Hematopoietic multipotent progenitor cell (in vitro differentiated cells): ENCODE measurements at regions not wholly inside any gene's neighbourhood (a gene's known extent, or its start where the extent isn't known, plus 50 kb on each side); places are given as distances from the start of the nearest gene placed in this dataset.
A peak's percentile ranks its signal among the peaks of the same experiment; 100 is the strongest.

Source experiments
- DNase-seq, 3 donors: peaks; one replicate each; pipeline ENCODE4 v3.0.0-alpha.2; 2011 to 2015; ENCODE audit warnings: low read depth in 2 of 3, low spot score in 2 of 3

DNA sequence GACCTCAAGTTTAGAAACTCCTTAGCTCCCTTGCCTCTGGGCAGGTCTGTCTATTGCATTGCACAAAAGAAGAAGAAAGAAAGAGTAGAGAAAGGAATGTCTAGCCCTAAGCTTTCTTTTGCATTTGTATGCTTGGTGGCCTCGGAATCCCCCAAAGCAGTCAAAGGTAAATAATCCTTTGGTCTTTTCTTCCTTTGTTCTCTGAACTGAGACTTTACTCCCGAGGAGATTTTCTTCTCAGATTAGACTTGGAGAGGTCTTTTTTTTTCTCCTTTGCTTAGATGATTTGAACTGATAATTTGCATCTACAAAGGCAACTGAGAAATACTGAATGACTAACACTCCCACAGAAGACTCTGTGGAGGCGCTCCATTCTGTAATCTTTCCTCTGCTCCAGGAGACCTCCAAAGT is 93.2 kb downstream of the AKR1D1 start:
- DNase-seq: no peak

DNA sequence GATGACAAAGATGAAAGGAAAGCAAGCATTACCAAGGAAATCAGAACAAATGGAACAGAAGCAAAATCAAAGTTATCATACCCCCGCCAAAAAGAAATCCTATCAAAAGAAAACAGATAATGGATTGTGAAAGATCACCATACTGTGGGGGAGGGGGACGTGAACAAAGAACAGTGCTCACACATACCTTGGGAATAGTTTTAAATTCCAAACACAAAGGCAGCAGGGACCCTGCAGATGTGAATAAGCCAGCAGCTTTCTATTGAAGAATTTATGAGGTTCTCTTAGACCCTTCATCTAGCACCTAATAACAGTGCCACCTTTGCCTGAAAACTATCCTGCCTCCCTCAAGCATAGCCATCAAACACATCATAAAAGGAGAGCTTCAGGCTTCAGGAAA is 94.0 kb downstream of the AKR1D1 start:
- DNase-seq: no peak

DNA sequence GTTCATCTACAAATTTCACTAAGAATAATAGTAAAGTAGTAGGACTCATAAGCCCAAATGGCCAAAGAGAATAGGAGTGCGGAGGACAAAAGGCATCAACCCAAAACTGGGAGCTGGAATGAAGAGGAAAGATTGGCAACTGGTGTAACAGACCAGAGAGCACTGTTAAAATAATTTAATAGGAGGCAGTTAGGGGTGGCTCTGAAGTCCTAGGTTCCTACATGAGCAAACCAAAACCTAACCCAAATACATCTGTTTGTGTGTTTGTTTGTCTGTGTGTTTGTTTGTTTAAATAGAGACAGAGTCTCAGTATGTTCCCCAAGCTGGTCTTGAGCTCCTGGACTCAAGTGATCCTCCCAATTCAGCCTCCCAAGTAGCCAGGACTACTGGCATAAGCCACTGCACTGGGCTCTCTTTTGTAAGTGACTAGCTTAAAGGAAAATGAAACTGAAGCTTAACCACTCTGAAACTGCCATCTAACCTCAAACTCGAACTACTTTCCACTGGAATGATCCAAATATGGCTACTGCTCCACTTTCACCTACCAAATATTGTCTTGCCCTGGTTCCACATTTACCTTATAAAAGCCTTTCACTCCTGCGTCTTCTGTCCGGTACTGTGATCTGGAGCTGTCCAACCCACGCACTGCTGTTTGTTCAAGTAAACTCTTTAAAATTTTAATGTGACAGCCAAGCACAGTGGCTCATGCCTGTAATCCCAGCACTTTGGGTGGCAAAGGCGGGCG is 94.9 kb downstream of the AKR1D1 start:
- no peak for DNase-seq

DNA sequence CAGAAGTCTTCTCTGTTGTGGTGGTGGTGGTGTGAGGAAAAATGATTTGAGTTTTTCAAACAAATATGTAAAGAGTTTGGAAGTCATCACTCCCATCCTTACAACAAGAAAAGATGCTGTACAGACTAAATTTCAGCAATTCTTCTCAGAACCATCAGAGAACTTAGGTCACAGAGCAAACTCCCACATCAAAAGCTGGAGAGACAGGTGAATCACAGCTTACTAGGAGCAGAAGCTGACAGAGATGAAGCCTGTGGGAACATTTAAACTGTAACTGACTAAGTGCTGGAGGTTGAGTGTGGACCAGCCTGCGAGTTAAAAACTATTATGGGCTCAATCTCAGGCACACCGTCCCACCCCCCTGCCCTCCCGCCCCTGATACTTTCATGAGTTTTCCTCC is 97.3 kb downstream of the AKR1D1 start:
- no peak for DNase-seq

DNA sequence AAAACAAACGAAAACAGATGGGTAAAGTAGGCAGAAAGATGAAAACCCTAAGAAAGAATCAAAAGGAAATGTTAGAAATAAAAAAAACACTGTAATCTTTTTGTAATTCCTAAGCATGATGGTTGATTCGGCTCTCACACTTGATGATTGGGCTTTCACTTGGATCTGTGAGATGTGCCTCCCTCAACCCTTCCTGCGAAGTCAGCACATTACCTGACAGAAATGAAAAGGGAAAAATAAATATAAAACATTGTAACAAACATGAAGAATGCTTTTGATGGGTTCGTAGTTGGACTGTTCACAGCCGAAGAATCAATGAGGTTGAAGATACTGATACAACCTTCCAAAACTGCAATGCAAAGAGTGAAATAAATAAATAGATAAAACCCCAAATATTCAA is 99.8 kb downstream of the AKR1D1 start:
- no peak for DNase-seq

DNA sequence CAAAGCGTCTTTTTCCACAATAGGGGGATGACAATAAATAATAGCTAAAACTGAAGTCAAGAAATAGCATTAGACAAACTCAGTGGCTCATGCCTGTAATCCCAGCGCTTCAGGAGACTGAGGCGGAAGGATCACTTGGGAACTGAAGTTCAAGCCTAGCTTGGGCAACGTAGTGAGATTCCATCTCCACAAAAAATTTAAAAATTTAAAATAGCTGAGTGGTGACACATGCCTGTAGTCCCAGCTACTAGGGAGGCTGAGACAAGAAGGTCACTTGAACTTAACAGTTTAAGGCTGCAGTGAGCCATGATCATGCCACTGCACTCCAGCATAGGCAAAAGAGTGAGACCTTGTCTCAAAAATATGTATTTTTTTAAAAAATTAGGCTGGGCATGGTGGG is 107.9 kb downstream of the AKR1D1 start:
- no peak for DNase-seq

DNA sequence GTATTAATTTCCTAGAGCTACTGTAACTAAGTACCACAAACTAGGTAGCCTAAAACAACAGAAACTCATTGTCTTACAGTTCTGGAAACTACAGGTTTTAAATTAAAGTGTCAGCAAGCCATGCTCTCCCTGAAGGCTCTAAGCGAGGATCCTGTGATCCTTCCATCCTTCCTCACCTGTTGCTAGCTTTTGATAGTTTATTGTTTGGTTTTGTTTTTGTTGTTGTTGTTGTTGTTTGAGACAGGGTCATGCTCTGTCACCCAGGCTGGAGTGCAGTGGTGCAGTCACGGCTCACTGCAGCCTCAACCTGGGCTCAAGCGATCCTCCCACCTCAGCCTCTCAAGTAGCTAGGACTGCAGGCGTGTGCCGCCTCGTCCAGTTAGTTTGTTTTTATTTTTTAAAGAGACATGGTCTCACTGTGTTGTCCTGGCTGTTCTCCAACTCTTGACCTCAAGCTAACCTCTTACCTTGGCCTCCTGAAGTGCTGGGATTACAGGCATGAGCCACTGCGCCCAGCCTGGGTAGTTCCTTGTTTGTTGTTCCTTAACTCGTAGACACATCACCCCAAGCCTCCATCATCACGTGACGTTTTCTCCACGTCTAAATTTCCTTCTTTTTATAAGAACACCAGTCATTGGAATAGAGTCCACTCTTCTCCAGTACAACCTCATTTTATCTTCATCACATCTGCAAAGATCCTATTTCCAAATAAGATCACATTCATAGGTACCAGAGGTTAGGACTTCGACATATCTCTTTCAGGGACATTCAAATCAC is 109.1 kb downstream of the AKR1D1 start:
- DNase-seq: no peak

DNA sequence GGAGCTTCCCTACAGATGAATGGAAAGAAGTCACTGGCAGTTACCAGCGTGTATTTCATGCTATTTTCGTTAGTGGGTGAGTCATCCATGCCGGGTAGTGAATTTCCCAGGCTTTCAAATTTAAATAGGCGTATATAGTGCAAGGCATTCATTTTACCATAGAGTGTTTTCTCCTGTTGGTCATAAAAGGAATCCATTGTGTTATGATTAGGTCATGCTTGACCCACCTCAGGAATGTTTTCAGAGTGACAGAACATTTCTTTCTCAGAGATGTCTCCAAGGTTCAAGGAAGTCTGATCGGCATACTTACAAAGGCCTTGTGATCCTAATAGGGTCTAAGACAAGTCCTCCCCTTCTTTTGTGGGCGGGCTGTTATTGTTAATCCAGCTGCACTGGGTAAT is 110.7 kb downstream of the AKR1D1 start:
- DNase-seq: no peak

DNA sequence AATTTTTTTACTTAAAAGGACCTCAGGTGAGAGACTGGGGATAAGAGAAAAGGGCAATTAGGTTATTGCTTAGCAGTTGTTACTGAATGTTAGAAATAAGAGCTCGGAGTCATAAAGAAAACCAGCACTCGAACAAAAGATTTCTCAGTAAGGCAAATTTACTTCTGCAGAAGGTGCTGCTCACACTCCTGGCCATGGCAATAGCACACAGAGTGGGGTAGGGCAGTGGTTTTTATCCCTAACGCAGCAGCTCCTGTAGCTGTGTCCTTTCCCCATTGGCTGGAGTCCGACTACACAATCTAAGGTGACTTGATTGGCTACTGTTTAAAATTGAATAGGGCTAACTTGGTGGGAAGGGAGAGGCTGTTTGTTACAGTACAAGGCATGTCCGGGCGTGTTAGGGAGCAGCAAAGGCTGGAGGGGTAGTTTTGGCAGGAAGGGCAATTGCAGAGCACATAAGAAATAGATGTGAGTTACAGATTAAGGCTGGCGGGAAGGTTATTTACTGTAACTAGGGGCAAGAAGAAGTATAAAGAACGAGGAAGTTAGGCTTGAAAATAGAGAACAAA is 112.1 kb downstream of the AKR1D1 start:
- no peak for DNase-seq

DNA sequence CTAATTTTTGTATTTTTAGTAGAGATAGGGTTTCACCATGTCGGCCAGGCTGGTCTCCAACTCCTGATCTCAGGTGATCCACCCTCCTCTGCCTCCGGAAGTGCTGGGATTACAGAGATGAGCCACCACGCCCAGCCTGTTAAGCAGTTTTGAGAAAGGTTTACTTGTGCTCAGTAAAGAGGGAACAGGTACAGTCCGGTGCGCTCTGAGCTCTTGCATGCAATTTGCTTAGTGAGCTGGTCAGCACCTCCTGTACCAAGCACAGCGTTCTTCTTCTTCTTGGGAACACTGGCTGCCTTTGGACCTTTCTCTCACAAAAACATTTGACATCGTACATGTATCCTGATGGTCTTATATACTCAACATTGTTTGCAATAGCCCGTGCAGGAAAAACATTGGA is 118.3 kb downstream of the AKR1D1 start:
- DNase-seq: no peak

DNA sequence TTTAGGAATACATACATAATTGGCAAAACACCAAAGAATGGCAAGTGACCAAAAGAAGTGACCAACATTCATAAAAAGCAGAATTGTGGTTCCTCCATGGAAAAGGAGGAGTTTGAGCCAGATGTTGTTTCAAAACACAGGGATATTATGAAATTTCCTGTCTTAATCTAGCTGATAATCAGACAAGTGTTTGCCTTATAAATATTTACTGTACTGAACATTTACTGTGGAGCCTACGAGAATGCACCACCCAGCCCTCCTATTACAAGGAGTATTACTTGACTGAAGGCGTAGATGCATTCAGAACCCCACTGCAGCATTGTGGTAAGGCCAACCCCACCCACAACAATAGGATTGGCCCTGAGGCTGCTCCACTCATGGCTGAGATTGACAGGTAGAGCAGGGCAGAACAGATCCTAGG is 118.9 kb downstream of the AKR1D1 start:
- no peak for DNase-seq

DNA sequence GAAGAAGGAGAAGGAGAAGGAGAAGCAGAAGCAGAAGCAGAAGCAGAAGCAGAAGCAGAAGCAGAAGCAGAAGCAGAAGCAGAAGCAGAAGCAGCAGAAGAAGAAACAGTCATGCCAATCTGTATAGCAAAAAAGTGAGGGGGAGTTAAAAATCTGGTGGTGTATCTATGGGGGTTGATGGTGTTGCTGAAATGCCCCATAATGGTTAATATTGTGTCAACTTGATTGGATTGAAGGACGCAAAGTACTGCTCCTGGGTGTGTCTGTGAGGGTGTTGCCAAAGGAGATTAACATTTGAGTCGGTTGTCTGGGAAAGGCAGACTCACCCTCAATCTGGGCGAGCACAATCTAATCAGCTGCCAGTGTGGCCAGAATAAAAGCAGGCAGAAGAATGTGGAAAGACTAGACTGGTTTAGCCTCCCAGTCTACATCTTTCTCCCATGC is 120.3 kb downstream of the AKR1D1 start:
- peak in 1 of 3 donors; percentile 34 for DNase-seq

DNA sequence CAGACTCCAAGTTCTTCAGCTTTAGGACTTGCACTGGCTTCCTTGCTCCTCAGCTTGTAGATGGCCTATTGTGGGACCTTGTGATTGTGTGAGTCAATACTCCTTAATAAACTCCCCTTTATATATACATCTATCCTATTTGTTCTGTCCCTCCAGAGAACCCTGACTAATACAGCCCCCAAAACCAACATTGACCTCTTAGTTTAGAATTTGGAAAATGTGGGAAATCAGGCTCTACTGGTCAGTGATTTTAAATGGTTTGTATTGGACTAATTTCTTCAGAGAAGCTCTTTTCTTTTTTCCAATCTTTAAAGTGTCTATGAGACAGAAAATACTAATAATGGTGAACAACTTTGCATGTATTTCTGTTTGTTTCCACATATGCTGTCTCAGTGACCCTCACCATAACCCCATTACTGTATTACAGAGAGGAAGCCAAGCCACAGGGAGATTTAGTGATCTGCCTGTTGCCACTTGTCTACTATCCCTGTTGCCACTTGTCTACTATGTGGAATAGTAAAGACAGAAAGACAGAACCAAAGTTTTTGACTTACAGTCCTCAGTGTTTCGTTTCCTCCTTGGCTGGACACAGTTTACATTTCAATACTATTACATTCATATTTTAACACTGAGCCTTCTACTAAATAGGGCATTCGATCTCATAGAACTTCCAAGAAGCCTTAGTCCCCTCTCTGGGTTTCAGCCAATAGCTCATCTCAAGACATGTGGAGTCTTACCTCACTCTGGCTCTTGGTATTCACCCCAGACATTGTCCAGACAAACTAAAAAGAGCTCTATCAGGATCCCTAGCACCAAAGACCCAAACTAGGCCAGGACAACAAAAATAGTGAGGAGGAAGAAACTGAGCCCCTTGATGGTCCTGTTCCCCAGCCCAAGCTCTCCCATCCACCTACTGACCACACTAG is 121.0 kb downstream of the AKR1D1 start:
- DNase-seq: no peak

DNA sequence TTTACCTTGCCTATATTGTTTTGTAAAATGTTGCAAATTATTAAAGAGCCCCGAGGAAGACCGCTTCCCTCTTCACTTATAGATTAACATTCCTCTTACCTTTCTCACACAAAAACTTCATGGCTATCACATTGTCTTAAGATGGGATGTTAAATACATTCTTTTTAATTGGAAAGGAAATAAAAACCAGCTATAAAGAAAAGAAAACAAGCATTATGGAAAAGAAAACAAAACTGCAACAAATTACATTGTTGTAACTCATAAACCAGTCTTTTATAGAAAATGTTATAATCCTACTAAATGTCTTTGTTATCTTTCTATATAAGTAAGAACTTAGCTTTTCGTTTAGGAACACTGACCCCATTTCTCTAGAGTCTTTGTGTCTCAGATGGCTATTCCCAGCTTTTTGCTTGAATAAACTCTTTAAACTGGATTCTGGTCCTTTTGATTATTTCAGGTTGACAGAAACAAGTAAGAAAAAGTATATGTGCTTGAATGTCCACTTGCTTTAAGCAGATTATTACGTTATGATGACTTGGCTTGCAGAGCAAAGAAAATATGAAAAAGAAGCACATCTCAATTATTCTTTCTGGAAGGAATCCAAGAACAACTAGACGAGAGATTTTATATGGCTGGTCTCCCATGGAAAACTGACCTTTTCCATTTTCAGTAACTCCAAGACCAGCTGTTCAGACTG is 128.2 kb downstream of the AKR1D1 start:
- DNase-seq: no peak

DNA sequence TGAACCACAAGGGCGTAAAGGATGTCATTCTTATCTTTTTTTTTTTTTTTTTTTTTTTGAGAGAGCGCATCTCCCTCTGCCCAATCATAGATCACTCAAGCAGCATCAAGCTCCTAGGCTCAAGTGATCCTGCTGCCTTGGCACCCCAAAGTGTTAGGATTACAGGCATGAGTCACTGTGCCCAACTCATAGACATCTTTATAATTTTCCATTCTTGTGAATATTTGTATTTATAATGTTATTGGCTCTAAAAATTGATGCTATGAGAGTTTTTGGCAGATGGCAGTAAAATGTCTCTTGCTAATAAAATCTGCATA is 128.7 kb downstream of the AKR1D1 start:
- DNase-seq: no peak

DNA sequence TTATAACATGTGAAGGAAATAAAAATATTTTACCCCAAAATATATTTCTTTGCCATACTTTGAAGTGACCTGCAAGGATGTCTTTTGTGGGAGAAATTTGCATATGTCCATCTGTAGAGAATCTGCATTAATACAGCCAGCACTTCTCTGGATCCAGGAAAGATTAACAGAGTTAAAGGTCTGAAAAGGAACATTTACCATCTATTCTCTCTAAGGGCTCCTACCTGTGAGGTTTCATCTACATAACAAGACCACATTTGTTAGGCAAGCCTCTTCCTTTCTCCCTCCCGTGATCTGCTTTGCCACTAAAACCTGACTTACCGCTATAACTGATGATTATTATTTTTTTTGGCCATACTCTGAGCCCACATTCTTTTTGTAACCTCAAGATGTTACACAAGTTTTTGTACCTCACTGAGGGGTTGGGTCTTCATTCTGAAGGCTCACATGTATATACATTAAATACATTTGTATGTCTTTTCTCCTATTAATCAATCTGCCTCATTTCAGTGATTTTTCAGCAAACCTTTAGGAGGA is 129.4 kb downstream of the AKR1D1 start:
- DNase-seq: no peak

DNA sequence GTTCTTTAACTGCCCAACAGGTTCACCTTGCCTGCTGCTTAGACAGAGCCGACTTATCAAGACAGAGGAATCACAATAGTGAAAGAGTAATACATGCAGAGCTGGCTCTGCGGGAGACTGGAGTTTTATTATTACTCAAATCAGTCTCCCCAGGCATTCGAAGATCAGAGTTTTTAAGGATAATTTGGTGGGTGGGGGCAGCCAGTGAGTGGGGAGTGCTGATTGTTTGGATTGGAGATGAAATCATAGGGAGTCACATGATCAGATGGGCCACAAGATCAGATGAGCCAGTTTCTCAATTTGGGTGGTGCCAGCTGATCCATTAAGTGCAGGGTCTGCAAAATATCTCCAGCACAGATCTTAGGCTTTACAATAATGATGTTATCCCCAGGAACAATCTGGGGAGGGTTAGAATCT is 131.3 kb downstream of the AKR1D1 start:
- no peak for DNase-seq

DNA sequence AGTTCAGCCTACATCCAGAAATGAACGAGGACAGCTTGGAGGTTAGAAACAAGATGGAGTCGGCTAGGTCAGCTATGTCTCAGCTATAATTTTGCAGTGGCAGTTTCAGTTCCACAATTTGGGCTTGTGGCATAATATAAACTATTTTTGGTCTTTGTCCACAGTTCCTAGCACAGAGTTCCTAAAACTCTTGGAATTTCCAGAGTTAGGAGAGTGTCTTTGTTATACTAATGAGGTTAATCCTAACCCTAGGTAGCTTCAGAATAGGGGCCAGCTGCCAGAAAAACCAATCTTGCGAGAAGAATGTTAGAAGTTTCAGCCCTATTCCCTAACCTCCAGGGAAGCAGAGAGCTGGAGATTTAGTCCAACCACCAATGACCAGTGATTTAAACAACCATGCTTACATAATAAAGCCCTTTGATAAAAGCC is 131.9 kb downstream of the AKR1D1 start:
- DNase-seq: no peak

DNA sequence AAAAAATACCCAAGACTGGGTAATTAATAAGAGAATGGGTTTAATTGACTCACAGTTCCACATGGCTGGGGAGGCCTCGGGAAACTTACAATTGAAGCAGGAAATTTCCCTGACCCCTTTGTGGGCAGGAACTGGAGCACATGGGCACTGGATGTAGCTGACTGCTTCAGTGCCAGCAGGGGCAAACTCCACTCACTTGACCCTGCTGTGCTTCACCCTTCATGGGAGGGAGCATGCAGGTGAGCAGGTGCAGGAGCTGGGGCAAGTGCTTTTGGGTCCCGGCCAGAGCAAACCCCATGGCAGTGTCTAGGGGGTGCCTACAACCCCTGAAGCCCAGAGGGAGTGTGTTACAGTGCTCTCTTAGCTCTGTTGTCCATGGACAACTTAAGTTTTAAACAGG is 132.6 kb downstream of the AKR1D1 start:
- no peak for DNase-seq

DNA sequence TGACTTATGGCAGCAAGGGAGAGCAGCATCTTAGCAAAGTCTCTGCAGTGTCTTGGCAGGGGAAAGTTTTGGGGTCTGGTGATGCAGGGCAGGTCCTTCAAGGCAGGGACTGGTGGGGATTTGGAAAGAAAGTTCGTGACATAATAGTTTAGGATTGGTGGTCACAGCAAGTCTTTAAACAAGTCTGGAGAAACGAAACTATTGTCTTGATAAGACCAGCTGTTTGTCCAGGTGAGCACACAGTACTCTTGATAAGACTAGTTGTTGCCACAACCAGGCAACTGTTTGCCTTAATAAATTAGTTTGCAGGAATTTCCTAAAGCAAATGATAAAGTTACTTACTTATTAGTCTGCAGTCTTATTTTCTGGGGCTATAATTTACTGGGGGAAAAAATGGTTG is 136.1 kb downstream of the AKR1D1 start:
- DNase-seq: no peak
